ENCODE measurements at regions not wholly inside any gene's neighbourhood (a gene's known extent, or its start where the extent isn't known, plus 50 kb on each side); places are given as distances from the start of the nearest gene placed in this dataset.
"Not testable (repeated sequence)": the region's sequence is repeated elsewhere in the genome, so short reads cannot be mapped to it uniquely, and the experiment has no call there.

DNA sequence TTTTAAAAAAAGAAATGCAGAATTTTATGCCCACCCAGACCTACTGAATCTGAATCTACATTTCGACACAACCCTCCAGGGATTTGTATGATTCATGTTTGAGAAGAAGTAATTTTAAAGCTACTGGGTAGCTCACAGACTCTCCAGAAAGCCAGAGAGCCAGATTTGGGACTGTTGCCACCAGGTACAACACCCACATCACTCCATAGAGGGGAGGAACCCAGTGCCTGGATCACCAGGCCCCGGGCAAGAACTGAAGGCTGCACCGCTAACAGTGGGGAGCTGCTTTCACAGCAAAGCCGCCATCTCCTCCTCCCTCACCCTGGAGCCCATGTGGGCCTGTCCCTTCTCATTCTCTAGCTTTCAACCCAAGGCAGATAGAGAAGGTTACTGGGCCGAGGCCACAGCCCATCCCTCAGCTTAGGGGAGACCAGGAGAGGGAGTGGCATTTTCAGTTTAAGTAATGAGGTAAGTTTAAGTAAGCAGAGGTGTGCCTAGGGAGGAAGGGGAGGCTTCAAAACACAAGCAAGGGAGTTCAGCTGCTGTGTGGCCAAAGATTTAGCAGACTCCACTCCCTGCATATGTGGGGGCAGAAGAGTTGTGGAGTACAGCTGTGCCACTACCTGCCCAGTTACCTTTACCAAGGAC is 109.8 kb downstream of the IL12A start:
- no peak for DNase-seq (ENCODE audit: low spot score)

DNA sequence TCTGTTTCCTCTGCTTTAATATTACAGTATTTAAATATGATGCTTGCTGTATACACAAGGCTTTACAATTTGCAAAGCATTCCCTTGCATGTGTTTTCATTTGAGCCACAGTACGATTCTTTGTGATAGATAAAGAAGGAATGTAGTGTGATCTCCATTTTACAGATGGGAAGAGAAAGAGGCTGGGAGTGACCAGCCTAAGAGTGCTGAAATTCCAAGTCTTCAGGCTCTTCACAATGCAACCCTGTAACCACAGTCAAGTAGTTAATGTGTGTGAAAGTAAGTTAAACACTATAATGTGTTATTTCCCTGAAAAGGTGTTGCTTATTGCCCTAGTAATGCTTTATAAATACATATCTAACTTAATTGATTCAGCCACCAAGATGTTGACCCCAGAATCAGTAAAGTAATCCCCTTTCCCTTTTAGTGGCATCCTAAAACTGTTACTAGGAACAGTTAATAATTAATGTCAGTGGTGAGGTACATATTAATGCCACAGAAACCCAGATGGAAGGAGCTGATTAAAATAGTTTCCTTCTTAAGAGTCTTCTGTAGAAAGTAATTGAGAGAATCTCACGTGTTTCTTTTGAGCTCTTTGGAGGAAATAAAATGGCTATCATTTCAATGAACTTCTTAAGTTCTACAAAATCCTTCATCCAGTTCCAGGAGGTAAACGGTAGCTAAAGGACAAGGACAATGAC is 110.4 kb downstream of the IL12A start:
- DNase-seq (ENCODE audit: low spot score): no peak

DNA sequence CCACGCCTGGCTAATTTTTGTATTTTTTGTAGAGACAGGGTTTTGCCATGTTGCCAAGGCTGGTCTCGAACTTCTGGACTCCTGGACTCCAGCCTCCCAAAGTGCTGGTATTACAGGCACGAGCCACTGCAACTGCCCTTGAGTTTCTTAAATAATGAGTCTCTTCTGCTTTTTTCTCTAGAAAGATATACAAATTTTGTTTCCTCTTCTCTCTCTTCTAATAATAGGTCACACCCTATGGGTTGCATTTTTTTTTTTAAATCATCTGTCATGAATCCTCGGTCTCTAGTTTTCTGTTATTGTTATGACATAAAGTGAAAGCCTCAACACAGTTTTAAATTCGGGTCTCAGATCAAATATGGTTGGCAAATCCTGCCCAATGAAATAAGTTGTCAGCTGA is 111.2 kb downstream of the IL12A start:
- DNase-seq (ENCODE audit: low spot score): no peak

DNA sequence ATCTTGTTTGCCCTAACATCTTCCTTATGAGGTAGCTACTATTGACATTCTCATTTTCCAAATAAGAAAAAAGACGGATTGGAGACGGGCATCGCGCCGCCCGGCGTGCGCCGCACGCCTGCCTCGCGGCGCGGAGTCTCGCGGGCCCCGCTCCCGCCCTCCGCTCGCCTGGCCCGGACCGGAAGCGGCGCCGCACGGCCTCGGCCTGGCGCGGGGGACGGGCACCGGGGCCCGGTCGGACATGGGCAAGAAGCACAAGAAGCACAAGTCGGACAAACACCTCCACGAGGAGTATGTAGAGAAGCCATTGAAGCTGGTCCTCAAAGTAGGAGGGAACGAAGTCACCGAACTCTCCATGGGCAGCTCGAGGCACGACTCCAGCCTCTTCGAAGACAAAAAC is 112.0 kb downstream of the IL12A start:
- DNase-seq (ENCODE audit: low spot score): no peak

DNA sequence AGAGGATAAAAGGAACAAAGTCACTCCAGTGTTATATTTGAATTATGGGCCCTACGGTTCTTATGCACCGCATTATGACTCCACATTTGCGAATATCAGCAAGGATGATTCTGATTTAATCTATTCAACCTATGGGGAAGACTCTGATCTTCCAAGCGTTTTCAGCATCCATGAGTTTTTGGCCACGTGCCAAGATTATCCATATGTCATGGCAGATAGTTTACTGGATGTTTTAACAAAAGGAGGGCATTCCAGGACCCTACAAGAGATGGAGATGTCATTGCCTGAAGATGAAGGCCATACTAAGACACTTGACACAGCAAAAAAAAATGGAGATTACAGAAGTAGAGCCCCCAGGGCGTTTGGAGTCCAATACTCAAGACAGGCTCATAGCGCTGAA is 113.4 kb downstream of the IL12A start:
- DNase-seq (ENCODE audit: low spot score): not testable (repeated sequence)

DNA sequence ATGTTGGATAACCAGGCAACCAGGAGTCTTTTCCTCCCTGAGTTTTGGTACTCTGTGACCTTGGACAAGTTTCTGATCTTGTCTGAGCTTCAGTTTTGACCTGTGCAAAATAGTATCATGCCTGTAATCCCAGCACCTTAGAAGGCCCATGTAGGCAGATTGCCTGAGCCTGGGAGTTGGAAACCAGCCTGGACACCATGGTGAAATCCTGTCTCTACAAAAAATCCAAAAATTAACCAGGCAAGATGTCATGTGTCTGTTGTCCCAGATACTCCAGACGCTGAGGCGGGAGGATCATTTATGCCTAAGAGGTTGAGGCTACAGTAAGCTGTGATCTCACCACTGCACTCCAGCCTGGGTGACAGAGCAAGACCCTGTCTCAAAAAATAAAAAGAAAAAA is 114.8 kb downstream of the IL12A start:
- DNase-seq (ENCODE audit: low spot score): no peak

DNA sequence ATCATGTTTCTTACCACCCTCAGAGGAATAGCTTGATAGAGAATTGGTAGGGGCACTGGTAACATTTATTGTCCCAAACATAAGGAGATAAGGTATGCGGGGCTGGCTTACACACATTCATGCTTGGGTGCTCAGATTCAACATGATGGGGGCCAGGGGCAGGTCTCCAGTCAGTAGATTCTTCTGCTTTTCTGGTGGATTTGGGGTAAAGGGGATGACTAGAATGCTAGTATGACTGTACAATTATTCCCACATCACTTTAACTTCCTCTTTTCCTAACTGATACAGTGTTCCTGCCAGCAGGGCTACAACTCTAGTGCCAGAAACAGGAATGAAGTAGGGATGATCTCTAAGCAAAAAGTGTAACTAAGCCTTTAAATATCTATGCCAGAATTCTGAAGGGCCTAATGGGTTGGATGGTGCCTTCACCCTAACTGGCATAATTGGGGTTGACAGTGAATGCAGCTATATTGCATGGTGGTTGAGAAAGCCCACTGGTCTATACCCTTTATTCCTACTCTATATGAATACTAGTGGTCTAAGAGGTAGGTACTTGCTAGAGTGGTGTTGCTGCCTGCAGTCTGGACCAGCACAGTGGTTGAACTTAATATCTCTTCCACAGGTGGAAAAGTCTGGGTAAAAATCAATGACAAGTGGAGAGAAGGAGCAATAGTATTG is 117.4 kb downstream of the IL12A start:
- DNase-seq (ENCODE audit: low spot score): no peak

DNA sequence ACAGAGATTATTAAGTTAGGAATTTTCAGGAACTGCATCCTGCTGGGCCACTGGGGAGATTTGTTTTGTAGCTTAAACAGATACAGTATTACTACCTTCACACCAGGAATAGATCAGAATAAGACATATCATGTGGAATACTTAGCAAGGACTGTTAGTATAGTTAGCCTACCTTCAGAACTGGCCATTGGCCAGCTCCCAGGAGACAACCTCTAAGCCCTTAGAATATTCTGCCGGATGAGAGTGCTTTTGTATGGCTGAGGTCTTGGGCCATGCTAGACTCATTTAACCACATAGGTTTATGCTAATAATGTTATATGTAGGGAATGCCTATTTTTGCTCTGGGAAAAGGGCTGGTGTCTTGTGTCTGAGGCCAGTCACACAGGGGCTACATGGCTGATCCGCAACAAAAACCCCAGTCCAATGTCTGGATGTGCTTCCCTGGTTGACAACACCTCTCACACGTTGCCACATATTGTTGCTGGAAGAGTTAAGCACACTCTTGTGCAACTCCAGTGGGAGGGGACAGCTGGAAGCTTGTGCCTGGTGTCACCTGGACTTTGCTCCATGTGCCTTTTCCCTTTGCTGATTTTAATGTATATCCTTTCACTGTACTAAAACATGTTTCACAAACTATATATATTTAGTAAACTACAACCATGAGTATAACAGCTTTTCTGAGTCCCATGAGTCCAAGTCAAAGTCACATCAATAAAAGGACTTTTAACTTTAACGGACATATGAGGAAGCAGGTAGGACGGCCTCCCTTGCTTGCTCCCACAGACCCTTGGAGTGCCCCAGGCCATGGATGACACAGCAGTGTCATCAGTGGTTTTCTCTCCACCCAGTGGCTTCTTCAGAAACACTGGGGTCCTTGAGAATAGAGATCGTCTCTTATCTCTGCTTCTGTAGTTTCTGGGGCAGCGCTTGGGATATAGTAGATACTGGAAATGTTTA is 118.0 kb upstream of the C3orf80 start:
- DNase-seq (ENCODE audit: low spot score): no peak

DNA sequence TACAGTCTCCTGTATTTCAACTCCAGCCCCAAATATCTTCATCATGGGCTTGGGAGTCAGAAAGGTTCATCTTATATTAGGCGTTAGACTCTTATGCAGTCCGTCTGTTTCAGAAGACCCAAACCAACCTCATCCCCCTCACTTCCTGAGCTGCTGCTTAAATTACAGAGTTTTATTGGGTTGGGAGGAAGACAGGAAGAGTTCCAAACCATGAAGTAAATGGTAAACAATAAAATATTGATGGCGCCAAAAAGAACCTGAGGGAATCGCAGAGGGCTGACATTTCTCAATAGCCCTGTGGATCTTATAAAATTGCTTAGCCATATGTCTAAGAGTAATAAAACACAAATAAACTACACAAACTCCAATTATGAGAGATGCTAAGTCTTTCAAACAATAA is 116.9 kb upstream of the C3orf80 start:
- no peak for DNase-seq (ENCODE audit: low spot score)

DNA sequence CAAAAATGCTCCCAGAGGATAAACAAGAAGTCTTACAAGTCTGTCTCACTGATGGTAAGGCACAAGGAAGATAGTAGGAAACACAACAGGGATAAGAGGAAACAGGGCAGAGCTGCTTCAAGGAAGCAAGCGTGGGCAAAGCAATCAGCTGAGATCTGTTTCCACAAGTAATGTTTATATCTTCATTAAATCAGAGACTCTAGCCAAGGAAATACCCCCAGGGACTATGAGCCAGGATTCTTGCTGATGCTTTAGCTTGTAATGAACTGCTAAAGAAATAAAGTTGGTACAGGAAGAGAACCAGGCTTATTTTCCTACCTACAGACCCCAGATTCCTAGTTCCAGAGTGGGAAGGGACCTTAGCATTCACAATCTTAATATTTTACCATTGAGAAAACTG is 112.7 kb upstream of the C3orf80 start:
- no peak for DNase-seq (ENCODE audit: low spot score)

DNA sequence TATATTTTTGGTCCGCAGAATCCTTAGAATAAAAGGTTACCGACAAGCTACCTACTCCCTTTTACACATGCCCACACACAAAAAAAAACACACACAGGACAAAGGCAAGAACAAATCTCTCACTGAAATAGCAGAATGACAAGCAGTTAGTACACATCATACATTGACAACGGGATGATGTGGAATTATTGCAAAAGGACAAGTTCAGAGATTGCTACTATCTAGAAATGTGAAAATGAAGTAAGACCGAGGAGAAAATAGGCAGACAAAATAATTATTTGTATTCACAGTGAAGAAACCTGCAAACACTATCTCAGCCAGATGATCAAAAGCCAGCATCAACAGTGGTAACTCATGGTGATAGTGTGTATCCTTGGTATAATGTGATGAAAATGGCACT is 112.2 kb upstream of the C3orf80 start:
- DNase-seq (ENCODE audit: low spot score): no peak

DNA sequence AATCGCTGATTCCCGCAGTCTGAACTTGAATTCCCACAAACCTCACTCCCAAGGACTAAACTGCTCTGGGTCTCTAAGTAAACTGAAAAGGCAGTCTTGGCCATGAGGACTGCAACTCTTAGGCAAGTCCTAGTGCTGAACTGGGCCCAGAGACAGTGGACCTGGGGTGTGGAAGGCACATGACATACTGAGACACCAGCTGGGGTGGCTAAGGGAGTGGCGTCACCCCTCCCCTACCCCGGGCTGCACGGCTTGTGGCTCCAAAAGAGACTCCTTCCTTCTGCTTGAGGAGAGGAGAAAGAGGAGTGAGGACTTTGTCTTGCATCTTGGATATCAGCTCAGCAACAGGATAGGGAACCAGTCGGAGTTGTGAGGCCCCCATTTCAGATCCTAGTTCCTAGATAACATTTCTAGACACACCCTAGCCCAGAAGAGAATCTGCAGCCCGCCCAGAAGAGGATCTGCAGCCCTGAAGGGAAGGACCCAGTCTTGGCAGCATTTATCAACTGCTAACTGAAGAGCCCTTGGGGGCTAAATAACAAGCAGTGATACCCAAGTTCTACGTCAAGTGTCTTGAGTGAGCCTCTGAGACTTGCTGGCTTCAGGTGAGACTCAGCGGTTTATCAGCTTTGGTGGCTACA is 110.7 kb upstream of the C3orf80 start:
- DNase-seq (ENCODE audit: low spot score): no peak

DNA sequence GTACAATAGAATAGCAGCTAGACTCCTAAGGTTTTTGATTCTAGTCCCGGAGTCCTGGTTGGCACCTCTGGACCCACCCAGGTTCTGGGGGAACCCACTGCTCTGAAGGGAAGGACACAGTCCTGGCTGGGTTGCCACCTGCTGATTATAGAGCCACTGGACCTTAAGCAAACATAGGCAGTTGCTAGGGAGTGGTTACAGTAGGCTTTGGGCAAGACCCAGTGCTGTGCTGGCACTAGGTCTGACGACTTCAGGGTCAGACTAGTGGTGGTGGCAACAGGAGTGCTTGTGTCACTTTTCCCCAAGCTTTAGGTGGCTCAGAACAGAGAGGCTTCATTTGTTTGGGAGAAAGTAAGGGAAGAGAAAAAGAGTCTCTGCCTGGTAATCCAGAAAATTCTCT is 109.8 kb upstream of the C3orf80 start:
- no peak for DNase-seq (ENCODE audit: low spot score)

DNA sequence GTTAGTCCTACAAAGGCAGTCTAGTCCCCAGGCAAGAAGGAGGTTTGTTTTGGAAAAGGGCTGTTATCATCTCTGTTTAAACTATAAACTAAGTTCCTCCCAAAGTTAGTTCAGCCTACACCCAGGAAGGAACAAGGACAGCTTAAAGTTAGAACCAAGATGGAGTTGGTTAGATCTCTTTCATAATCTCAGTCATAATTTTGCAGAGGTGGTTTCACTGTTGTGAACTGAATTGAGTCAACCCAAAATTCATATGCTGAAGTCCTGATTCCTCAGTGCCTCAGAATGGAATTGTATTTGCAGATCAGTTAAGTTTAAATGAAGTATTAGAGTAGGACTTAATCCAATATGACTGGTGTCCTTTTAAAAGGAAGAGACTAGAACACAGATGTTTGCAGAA is 101.0 kb upstream of the C3orf80 start:
- DNase-seq (ENCODE audit: low spot score): no peak

DNA sequence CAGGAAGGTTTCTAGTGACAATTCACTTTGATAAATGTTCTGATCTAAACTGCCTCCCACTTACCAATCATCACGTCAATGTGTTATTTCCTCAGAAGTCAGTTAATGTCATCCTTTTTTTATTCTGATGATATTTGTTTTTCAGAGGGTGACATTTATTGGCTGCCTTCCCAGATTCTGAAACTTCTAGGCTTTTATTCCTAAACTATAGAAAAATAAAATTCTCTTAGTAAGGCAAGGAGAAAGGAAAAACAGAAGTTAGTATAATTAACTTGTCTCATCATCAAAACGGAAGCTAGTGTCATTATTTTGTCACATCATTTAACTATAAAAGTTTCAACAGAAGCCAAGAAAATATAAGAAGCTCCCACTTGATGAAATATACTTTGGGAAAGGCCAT is 100.0 kb upstream of the C3orf80 start:
- DNase-seq (ENCODE audit: low spot score): no peak

DNA sequence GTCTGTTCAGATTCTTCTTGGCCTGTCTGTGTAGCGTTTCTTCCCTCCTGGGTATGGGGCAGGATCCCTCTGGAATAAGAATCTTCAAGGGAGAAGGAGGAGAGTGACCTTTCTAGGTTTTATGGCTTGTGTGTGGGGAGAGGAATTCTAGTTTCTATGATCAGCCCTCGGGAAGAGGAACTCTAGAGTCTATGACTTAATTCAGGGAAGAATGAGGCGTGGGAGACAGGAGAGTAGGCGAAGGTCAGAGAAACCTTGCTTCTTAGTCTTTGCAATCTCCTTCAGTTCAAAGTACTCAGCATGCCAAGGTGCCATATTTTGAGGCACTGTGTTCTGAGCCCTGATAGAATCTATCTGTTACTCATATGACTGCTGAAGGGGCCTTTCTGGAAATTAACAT is 99.2 kb upstream of the C3orf80 start:
- no peak for DNase-seq (ENCODE audit: low spot score)

DNA sequence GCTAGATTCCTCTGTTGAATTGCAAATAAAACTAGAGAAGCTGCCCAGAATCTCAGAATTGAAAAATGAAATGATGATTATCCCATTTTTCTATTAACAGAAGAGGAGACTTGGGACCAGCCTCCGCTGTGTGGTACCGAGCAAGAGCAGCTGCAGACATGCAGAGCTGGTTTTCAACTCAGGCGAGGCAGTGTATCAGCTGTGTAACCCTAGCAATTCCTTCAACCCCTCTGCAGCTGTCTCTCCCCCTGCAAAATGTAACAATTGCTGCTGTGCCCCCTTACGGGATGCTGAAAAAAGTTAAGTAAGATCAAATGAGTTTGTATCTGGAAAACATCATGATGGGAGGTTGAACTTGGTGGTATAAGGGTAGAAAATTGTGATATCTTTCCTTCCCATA is 98.5 kb upstream of the C3orf80 start:
- DNase-seq (ENCODE audit: low spot score): no peak

DNA sequence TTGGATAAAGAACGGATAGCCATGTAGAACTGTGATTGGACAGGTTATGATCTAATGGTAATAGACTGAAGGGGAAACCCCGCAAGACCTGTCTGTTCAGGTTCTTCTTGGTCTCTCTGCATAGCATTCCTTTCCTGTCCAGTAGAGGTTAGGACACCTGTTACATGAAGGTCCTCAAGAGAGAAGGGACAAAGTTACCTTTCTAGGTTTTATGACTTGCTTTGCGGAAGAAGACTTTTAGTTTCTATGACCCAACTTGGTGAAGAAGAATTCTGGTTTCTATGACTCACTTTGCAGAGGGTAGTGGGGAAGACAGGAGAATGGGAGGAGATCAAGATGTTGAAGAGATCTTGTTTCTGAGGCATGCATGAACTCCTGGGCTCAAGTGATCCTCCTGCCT is 97.9 kb upstream of the C3orf80 start:
- no peak for DNase-seq (ENCODE audit: low spot score)

DNA sequence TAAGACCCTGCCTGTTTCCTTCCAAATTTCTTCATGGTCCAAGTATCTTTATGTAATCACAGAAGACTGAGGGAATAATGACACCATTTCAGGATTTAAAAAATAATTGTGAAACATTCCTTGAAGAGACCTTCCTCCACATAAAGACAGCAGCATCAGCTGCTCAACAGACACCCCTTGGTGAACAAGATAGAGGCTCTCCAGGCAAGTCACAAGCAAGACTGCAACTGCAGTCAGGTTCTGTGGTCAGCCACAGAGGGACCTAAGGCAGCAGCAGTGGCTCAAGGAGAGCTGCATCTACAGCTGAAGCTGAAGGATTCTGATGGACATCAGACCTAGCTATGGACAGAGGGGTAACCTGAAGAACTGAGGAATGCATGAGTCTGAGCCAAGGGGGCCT is 97.2 kb upstream of the C3orf80 start:
- no peak for DNase-seq (ENCODE audit: low spot score)

DNA sequence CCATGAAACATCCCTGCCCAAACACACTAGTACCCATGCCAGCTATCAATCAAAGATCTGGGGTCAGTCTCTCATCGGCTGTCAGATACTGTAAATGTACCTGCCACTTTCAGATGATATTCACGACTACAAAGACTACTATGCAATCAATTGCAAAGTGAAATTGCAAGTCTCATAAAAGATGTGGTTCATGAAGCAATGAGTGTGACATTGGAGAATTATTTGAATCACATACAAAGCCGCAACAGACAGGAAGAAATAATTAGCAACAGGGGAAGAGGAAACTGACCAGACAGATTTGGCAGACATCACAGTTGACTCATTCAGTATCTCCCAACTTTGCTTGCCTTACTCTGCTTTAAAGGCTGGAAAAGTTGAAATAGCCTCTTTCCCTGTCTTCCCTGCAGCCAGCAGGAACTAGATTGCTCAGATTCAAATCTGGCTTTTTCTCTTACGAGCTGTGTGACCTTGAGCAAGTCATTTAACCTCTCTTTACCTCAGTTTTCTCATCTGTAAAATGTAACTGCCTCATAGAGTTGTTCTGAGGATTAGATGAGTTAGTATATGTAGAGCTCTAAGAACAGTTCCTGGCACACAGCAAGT is 95.7 kb upstream of the C3orf80 start:
- no peak for DNase-seq (ENCODE audit: low spot score)

DNA sequence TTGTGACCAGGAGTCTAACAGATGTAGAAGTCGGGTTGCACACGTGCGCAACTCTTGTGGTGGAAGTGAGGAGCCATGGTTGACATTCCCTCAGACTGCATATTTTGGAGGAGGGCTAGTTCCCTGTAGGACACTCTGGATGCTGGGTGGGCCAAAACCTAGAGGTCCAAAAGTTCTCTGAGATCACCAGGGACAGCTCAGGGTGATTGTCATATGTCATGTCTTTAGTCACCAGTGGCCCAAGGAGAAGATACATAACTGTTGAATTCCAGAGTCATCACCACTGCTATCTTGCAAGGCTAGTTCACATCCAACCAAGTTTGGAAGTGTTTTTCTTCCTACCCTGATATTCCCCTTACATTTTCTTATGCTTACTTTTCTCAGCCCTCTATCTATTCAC is 95.2 kb upstream of the C3orf80 start:
- no peak for DNase-seq (ENCODE audit: low spot score)

DNA sequence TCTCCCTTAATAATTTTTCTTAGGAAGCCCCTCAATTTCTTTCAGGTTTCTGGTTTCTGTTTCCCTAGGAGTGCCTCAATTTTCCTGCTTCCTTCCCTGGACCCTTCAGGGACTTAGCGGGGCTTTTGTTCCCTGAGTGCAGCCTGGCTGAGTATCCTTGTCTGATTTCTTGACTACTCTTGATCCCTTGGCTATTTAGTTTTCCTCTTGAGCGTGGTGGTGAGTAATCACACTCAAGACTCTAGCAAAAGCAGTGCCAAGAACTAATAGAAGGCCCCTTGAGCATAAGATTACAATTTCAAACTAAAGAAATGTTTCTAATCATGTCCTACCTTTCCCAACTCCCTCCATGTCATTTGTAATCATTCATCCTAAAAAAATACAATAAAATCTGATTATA is 94.3 kb upstream of the C3orf80 start:
- DNase-seq (ENCODE audit: low spot score): no peak

All from CD4-positive, alpha-beta T cell treated with Interleukin-15 for 4 hours (primary cell).